GM19468 (cell line): ENCODE measurements at regions not wholly inside any gene's neighbourhood (a gene's known extent, or its start where the extent isn't known, plus 50 kb on each side); places are given as distances from the start of the nearest gene placed in this dataset.

Experiments used
- ATAC-seq: cut with Tn5 transposase; IDR thresholded peaks from one replicate; pipeline ENCODE4 v1.9.1; 2021; ENCODE audit warnings: mild to moderate bottlenecking, moderate library complexity, moderate number of reproducible peaks; ENCODE audit not compliant: unreplicated experiment; ENCODE audit errors: extremely low read depth

DNA sequence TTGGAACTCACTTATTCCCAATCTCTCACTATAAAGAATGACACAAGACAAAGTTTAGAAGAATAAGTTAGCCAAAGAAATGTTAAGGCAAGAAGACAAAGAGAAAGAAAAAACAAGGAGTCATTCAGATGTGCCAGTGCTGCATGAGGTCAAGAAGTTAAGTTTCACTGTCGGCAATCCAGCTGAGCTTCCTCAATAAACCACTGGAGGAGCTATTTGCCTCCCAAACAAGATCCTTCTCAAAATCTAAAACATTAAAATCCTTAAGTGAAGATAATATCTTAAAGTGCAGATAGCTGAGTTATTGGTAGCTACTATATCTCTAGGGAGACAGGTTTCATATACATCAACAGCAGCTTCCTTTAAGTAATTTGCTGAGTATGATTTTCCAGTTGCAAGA is 512.3 kb downstream of the HDGFL1 start:
- ATAC-seq, result no peak

DNA sequence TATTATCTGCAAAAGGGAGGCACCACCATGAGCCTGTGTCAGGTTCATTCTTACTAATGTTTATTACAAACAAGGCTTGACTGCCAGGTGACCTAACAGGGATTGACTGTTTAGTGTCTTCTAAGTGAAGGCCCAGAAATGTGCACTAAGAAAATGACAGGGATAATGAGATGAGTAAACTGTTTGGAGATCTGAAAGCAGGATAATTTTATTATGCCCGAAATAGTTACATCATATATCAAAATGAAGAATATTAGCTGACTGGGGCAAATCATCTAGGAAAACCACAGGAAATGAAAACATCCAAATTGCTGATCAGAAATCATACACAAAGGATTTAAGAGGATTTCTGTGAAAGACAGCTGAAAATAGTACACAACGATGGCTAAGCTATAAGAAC is 516.7 kb downstream of the HDGFL1 start:
- no peak for ATAC-seq

- ATAC-seq, result no peak
These were observed 518.1 kb downstream of the HDGFL1 start for GRCh38 chr6:23087471-23087870.

- ATAC-seq, result no peak
These were observed 519.4 kb downstream of the HDGFL1 start for GRCh38 chr6:23088761-23089160.

DNA sequence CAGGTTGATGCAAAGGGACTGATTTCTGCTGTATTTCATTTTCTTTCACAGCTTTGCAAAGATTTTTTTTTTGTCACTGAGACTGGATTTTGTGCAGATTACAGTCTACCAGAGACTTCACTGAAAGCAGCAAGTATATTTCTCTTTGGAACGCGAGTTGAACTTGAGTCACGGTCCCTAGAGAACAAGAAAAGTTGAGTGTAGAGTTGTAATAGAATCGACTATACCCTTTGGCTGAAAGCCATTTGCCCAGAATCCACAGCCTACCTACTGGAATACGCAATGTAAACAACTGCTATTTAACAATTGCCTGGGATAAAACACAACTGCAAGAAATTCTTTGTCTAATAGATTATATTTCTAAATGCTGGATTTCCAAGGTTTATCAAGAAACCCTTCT is 520.6 kb downstream of the HDGFL1 start:
- no peak for ATAC-seq

DNA sequence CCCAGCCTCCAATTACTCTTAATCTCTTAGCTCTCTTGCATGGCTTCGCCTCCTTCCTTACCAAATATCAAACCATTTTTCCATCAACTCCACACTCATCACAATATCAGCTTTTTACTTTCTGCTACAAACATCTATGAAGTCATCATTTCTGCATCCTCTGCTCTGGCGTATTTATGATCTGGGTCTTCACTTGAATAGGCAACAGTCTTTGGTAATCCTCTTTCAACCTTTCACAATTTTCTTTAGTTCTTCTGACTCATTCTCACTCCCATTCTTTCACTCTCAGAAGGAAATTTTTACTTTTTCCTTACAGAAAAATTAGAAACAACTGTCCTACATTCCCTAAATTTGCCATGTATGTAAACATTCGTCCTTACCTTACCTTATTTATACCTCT is 522.4 kb downstream of the HDGFL1 start:
- no peak for ATAC-seq

GRCh38 chr6:23096876-23097275 is 527.5 kb downstream of the HDGFL1 start:
- no peak for ATAC-seq

- no peak for ATAC-seq
These were observed 528.2 kb downstream of the HDGFL1 start for GRCh38 chr6:23097566-23097965.

- no peak for ATAC-seq
These were observed 537.6 kb downstream of the HDGFL1 start for GRCh38 chr6:23106951-23107350.

DNA sequence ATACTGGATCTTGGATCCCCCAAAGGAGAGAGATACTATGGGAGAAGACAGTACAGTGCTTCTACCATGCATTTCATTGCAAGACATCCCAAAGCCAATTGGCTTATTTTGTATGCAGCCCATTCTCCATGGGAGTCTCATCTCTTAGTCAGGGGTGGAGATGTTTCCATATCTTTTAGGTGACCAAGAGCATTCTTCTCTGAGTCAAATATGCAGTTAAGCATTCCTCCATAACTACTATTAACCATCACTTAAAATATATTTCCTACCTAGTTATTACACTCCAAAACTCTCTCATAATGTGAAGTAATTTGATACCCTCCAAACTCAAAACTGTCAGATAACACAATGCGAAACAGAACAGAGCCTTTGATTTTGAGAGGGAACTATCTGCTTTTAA is 542.6 kb downstream of the HDGFL1 start:
- ATAC-seq, result no peak

- ATAC-seq, result no peak
These were observed 545.6 kb downstream of the HDGFL1 start for GRCh38 chr6:23114812-23115504.

GRCh38 chr6:23137611-23138010 is 568.2 kb downstream of the HDGFL1 start:
- ATAC-seq, result no peak

DNA sequence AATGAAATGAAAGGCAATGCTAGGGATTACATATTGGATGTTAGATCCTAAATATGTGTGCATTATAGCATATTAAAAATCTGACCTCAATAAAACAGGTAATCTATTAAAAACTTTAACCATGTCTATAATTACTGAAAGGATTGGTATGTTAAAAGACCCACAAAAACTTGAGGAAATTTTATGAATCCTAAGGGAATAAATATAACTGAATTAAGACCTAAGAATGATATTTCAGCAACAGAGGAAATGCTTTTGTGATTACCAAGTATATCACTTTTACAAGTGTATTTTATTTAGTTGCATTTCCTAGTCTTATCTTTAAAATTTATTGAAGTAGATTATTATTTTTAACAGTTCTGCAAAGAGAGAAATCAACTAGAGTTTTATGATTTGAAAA is 571.5 kb downstream of the HDGFL1 start:
- ATAC-seq, result no peak

- ATAC-seq, result no peak
These were observed 576.4 kb downstream of the HDGFL1 start for GRCh38 chr6:23145781-23146180.

DNA sequence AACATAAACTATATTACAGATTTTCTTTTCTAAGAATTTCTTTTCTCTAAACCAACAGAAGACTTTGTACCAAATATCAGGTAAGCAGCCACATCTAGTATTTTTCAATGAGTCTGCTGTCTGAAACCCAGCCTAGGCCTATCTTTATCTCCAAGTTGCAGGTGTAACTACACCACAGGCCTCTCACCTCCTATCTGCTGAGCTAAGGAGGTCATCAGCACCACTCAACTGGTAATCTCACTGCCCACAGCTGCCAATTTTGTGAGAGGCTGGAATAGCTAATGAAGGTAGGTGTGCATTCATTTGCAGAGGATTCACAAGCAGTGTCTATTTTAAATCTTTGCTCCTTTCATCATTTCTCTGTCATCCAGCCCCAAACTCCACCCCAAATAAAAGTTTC is 584.8 kb downstream of the HDGFL1 start:
- no peak for ATAC-seq

GRCh38 chr6:23170049-23170448 is 600.7 kb downstream of the HDGFL1 start:
- no peak for ATAC-seq

- no peak for ATAC-seq
These were observed 603.9 kb downstream of the HDGFL1 start for GRCh38 chr6:23173234-23173633.

GRCh38 chr6:23174781-23175361 is 605.5 kb downstream of the HDGFL1 start:
- no peak for ATAC-seq

- no peak for ATAC-seq
These were observed 606.0 kb downstream of the HDGFL1 start for GRCh38 chr6:23175391-23175790.

- no peak for ATAC-seq
These were observed 607.1 kb downstream of the HDGFL1 start for GRCh38 chr6:23176471-23176870.

- no peak for ATAC-seq
These were observed 607.5 kb downstream of the HDGFL1 start for GRCh38 chr6:23176883-23177282.

DNA sequence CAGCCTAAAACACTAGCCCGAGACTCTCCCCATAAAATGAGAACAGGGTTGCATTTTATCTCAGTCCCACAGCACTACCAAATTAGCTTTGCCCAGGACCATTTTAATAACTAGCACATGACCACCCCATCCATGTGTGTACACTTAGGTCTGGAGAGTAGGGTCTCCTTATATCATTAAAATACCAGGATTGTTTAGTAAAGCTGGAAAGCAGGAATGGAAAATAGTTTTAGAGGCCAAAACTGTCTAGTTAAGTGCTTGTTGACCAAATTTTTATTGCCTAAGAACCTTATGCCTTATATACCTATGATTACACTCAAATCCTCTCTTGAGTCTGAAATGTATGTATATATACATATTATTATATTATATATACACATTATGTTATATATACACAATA is 608.4 kb downstream of the HDGFL1 start:
- no peak for ATAC-seq
